Right cardiac atrium (tissue), 5 donors: ENCODE measurements at regions not wholly inside any gene's neighbourhood (a gene's known extent, or its start where the extent isn't known, plus 50 kb on each side); places are given as distances from the start of the nearest gene placed in this dataset.

Source experiments
- ATAC-seq, 2 donors: fragments of 200-7000 bp; cut with Tn5 transposase; one replicate each; pipeline versions ENCODE4 v1.8.0 to v1.9.1; 2020; ENCODE audit warnings: moderate library complexity in 2 of 2, mild to moderate bottlenecking in 1 of 2
- DNase-seq, 3 donors: peaks; one replicate each; pipeline ENCODE4 v3.0.0-alpha.2; 2020
- H3K27ac ChIP-seq: one replicate; pipeline ENCODE4 v1.5.1; 2013; ENCODE audit warnings: mild to moderate bottlenecking, low read length, control low read depth, moderate library complexity
- H3K27me3 ChIP-seq: one replicate; pipeline ENCODE4 v1.6.1; 2013; ENCODE audit not compliant: control insufficient read depth, insufficient read depth
- H3K4me1 ChIP-seq: one replicate; pipeline ENCODE4 v1.6.1; 2013; ENCODE audit warnings: low read length; ENCODE audit not compliant: control insufficient read depth, insufficient read depth
- H3K4me3 ChIP-seq: one replicate; pipeline ENCODE4 v1.5.1; 2013; ENCODE audit warnings: low read length, control low read depth
- H3K9me3 ChIP-seq: one replicate; pipeline ENCODE4 v1.6.1; 2013; ENCODE audit warnings: low read length; ENCODE audit not compliant: control insufficient read depth
- WGBS: extraction: QIAGEN DNeasy Blood & Tissue Kit; methylation state at CpG from one replicate; pipeline ENCODE4 v1.1.7; 2013; 5-methylcytosine and 5-hydroxymethylcytosine counted together
- intact Hi-C, 4 donors: fragments of 100-400 bp; cut with DNase I; formaldehyde crosslinking; loops; one replicate each; pipeline versions ENCODE4 v1.11.0 to v1.14.0; 2022 to 2023
- donor health status: healthy with polysubstance abuse.
- donor health status: DM: no; HTN: yes; CAD: no.
- donor health status: DM: no; HTN: no; CAD: no.
- donor health status: DM: no; HTN: yes; CAD: no; lungs with severe emphysema.
- donor health status: DM: yes; HTN: yes; CAD: no.

DNA sequence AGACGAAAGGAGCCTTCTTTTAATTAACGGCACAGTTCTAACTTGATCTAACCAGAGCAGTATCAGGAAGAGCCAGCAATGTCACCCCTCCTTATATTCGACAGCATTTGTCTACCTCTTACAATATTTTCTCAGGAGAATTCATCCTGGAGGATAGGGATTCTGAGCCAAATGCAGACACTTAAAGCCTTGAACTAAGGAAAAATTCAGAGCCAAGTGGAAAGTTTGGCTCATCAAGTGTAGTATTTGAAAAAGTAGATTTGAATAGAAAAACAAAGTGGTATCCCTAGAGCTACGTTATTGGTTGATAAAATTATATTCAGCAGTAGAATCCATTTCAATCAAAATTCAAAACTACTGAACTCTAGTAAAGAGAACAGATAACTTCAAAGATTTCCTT, 732.0 kb upstream of the ADGRL2 start:
- Histone ChIP-seq H3K27me3 (no peaks in the 10 kb centered on the region), H3K4me3 (no peak overlapping the region), H3K27ac (no peak overlapping the region), H3K9me3 (no peaks in the 10 kb centered on the region), H3K4me1 (no peaks in the 10 kb centered on the region)
- no peak for ATAC-seq
- intact Hi-C loops, result no loop called here
- WGBS, result 53% methylated on average over 4 of the region's 4 CpGs
- DNase-seq, result no peak

- DNase-seq (no peak), ATAC-seq (no peak)
- H3K27me3 ChIP-seq, result no peaks in the 10 kb centered on the region
- H3K4me1 ChIP-seq, result no peaks in the 10 kb centered on the region
- no peaks in the 10 kb centered on the region for H3K9me3 ChIP-seq
- no peak overlapping the region for H3K4me3 ChIP-seq
- intact Hi-C loops, result no loop called here
- WGBS, result 53% methylated on average over 7 of the region's 7 CpGs
- no peak overlapping the region for H3K27ac ChIP-seq
Measured at GRCh38 chr1:81053826-81054225, 746.9 kb upstream of the ADGRL2 start.

DNA sequence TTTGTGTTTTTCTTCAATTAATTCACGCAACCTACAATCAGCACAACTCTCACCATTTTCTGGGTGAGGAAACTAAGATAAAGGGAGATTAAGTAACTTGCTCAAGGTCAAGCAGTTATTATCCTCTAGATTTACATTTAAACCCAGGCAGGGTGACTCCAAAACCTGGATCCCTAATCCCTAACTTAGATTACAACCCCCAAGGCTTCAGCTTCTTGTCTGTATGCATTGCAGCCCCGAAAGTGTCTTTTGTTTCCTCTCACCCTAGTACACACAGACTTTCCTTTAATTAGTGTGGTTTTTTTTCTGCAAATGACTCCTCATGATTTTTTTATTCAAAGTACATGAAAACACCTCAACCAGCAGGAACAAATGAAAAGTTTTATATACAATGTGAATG, 748.6 kb upstream of the ADGRL2 start:
- no peaks in the 10 kb centered on the region for H3K4me1 ChIP-seq
- ATAC-seq, result no peak
- H3K4me3 ChIP-seq, result no peak overlapping the region
- 89% methylated on average over 2 of the region's 2 CpGs for WGBS
- DNase-seq, result no peak
- no peaks in the 10 kb centered on the region for H3K9me3 ChIP-seq
- intact Hi-C loops, result no loop called here
- H3K27me3 ChIP-seq, result no peaks in the 10 kb centered on the region
- H3K27ac ChIP-seq, result no peak overlapping the region

- intact Hi-C loops, result no loop called here
- ATAC-seq (no peak), DNase-seq (no peak)
- WGBS, result 78% methylated on average over 1 of the region's 1 CpG
- no peak overlapping the region for H3K4me3 ChIP-seq
- H3K9me3 ChIP-seq, result no peaks in the 10 kb centered on the region
- no peak overlapping the region for H3K27ac ChIP-seq
- no peaks in the 10 kb centered on the region for H3K4me1 ChIP-seq
- H3K27me3 ChIP-seq, result no peaks in the 10 kb centered on the region
Measured at GRCh38 chr1:81050390-81050789, 750.3 kb upstream of the ADGRL2 start.

GRCh38 chr1:81044708-81045107, 756.0 kb upstream of the ADGRL2 start:
- intact Hi-C loops, result no loop called here
- Histone ChIP-seq H3K27me3 (no peaks in the 10 kb centered on the region), H3K9me3 (no peaks in the 10 kb centered on the region), H3K27ac (peak overlapping the region; percentile 17), H3K4me1 (no peaks in the 10 kb centered on the region), H3K4me3 (no peak overlapping the region)
- WGBS, result 30% methylated on average over 2 of the region's 2 CpGs
- ATAC-seq, result no peak
- no peak for DNase-seq

DNA sequence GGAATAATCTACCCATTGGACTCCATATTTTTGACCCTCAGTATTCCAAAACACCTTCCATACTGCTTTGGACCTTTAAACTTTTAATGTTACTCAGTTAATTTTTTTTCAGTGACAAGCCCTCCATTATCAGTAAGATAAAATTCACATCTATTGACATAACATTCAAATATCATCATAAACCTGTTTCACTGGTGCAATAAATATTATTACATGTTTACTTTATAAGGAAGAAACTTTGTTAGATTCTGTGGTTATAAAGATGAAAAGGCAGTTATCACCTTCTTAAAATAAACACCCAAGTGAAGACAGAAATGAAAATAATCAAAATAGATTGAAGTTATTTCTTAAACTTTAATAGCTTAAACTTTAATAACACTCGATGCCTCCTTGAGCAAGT, 758.5 kb upstream of the ADGRL2 start:
- no peaks in the 10 kb centered on the region for H3K9me3 ChIP-seq
- no peaks in the 10 kb centered on the region for H3K4me1 ChIP-seq
- H3K27ac ChIP-seq, result no peak overlapping the region
- no peak for ATAC-seq
- H3K4me3 ChIP-seq, result no peak overlapping the region
- 91% methylated on average over 1 of the region's 1 CpG for WGBS
- H3K27me3 ChIP-seq, result no peaks in the 10 kb centered on the region
- DNase-seq, result no peak
- intact Hi-C loops, result no loop called here

DNA sequence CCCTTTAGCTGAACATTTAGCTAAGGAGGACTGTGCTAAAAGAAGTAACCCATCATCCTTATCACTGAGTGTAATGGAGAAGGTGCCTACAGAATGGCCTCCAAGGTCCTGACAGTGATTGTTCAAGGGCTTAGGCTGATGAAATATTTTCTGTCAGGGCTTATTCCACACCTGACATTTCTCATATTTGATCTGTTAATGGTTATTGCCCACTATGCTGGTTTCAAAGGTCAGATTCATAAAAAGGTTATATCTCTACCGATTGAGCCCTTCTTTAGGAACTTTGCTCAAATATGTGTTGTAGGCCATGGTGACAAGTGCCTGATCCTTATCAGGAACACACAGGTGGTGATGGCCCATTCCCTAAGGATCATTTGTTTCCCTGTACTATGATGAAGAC, 766.4 kb upstream of the ADGRL2 start:
- no peak for ATAC-seq
- intact Hi-C loops, result no loop called here
- no peak for DNase-seq
- Histone ChIP-seq H3K9me3 (no peaks in the 10 kb centered on the region), H3K27me3 (no peaks in the 10 kb centered on the region), H3K4me3 (no peak overlapping the region), H3K27ac (no peak overlapping the region), H3K4me1 (no peaks in the 10 kb centered on the region)
- WGBS, result 25% methylated on average over 1 of the region's 1 CpG

DNA sequence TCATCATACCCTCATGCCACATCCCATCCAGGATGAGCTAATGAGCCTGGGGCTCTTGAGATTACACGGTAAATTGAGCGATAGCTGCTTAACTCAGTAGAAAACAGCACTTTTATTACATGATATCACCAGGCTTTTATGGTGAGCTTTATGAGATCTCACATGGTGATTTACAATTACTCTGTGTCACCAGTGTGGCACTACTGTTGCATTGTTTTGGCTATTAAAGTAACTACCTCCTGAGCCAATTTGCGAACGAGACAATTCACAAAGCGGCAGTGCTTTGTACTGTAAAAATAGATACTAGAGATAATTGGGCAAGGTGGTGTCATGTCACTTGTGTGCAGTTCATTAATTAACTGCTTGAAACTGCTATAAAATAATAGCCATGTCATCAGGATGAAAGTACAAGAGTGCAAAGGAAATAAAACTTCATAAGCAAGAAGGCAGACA, 767.7 kb upstream of the ADGRL2 start:
- DNase-seq, result no peak
- H3K4me1 ChIP-seq, result no peaks in the 10 kb centered on the region
- H3K9me3 ChIP-seq, result no peaks in the 10 kb centered on the region
- no peaks in the 10 kb centered on the region for H3K27me3 ChIP-seq
- 74% methylated on average over 5 of the region's 5 CpGs for WGBS
- no peak for ATAC-seq
- no peak overlapping the region for H3K4me3 ChIP-seq
- intact Hi-C loops, result no loop called here
- H3K27ac ChIP-seq, result no peak overlapping the region

- DNase-seq (no peak), ATAC-seq (no peak)
- intact Hi-C loops, result no loop called here
- H3K27ac ChIP-seq, result no peak overlapping the region
- no peaks in the 10 kb centered on the region for H3K27me3 ChIP-seq
- H3K9me3 ChIP-seq, result no peaks in the 10 kb centered on the region
- H3K4me1 ChIP-seq, result no peaks in the 10 kb centered on the region
- 88% methylated on average over 7 of the region's 7 CpGs for WGBS
- H3K4me3 ChIP-seq, result no peak overlapping the region
Measured at GRCh38 chr1:81032374-81032773, 768.4 kb upstream of the ADGRL2 start.

DNA sequence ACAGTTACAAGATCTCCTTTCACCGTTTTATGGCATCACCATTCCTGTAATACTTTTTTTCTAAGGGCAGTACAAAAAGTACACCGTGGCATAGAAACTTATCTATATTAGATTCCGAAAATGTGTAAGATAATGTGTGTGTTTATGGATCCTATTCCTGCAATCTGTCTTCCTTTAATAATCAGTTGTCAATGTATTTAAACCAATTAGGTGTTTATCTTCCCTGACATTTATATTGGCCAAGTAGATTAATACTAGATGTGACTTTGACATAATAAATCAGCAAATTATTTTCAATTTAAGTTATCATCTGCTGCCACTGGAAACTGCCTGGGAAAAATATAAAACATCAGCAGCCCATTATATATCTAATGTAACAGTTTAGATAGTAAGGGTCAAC, 770.3 kb upstream of the ADGRL2 start:
- no peak for ATAC-seq
- no peak overlapping the region for H3K27ac ChIP-seq

DNA sequence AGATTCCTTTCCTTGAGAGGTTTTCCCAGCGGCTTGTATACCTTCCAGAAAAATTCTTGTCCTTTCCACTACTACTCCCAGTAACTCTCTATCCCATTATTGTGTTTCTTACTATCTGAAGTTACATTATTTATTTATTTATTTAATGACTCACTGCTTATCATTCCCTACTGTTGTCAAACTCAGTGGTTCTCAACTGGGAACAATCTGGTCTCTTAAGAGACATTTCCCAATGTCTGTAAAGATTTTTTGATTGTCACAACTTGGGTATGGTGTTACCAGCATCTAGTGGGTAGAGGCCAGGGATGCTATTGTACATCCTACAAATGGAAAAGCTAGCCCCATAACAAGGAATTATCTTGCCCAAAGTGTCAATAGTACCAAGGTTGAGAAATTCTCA, 771.5 kb upstream of the ADGRL2 start:
- 93% methylated on average over 1 of the region's 1 CpG for WGBS
- intact Hi-C loops, result no loop called here
- Histone ChIP-seq H3K27me3 (no peaks in the 10 kb centered on the region), H3K27ac (no peak overlapping the region), H3K9me3 (no peaks in the 10 kb centered on the region), H3K4me3 (no peak overlapping the region), H3K4me1 (no peaks in the 10 kb centered on the region)
- DNase-seq, result no peak
- ATAC-seq, result no peak

More for the DNA sequence above, 770.3 kb upstream of the ADGRL2 start:
- whole genome bisulfite sequencing, result 76% methylated on average over 3 of the region's 3 CpGs
- no peaks in the 10 kb centered on the region for H3K9me3 ChIP-seq
- DNase-seq, result no peak
- H3K4me1 ChIP-seq, result no peaks in the 10 kb centered on the region
- intact Hi-C loops, result no loop called here
- no peaks in the 10 kb centered on the region for H3K27me3 ChIP-seq
- no peak overlapping the region for H3K4me3 ChIP-seq

- 92% methylated on average over 5 of the region's 5 CpGs for WGBS
- intact Hi-C loops, result no loop called here
- Histone ChIP-seq H3K9me3 (no peaks in the 10 kb centered on the region), H3K27ac (no peak overlapping the region), H3K4me3 (no peak overlapping the region), H3K27me3 (no peaks in the 10 kb centered on the region), H3K4me1 (no peaks in the 10 kb centered on the region)
- ATAC-seq (no peak), DNase-seq (no peak)
Measured at GRCh38 chr1:81023187-81023724, 777.5 kb upstream of the ADGRL2 start.
